ENCODE measurements at regions not wholly inside any gene's neighbourhood (a gene's known extent, or its start where the extent isn't known, plus 50 kb on each side); places are given as distances from the start of the nearest gene placed in this dataset.
A peak's percentile ranks its signal among the peaks of the same experiment; 100 is the strongest.

DNA sequence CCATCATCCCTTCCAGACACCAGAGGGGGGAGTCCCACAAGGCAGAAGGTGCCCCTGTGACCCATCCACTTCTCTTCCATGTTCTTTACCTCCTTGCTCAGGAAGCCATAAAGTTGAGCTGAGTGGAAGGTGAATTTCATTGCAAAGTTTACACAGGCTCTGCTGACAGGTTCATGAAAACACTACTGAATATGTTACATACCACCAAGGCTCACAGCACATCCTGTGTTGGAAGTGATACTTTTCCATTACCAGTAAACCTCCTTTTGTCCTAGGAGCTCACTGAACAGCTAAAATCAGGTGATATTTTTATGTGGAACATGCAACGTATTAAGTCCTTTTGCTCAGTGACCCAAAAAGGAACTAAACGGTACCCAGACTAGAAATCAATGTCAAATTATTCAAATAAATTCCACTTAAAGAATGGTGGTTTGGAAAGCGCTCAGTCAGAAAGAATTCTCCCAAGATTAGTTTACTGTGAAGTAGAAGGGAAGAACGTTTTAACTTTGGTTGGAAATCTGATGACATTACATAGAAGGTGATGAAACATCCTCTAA lies 196.2 kb upstream of the NUDT4 start:
- TF ChIP-seq POLR2A (IDR thresholded peaks at IDR 0.05) (no peak), POLR2AphosphoS5 (IDR thresholded peaks at IDR 0.05) (peak; percentile 5)
- Histone ChIP-seq H3K4me3 (no peak overlapping the region), H3K9me3 (no peaks in the 10 kb centered on the region), H3K4me1 (replicated peaks) (peaks cover 13% of the 10 kb centered on the region), H3K27ac (no peak overlapping the region), H3K27me3 (replicated peaks; ENCODE audit: insufficient read depth) (no peaks in the 10 kb centered on the region), H3K36me3 (no peaks in the 10 kb centered on the region)
- WGBS = 42% methylated on average over 4 of the region's 4 CpGs
- no peak for DNase-seq (ENCODE audit: low spot score)
- intact Hi-C loops (cut with DNase I) = no loop called here

DNA sequence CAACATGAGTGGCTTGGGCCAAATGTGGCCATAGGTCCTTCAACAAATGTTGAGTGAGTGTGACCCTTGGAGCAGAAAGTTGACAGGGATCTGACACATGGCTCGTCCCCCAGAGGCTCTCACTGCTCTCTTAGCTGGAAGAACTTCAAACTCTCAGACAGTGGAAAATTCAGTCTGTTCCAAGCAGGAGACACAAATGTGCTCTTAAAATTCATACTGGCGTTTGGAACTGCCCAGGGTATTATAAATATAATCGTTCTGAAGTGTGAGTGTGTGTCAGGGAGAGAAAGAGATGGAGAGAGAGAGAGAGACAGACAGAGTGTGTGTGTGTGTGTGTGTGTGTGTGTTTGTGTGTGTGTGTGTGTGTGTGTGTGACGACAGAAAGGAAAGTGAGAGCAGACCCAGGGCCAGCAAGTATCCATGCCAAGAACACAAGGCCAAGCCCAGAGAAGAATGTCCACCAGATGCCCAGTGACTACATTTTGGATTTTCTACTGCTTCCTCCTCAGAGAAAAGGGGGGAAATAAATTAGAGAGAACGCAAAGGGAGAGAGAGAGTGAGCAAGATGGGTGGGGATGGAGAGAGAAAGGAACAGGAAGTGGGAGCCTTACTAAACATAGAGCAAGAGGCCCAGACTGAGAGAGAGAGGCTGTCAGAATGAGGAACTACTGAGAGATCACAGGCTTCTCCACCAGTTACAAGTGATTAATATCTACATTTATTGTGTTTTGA lies 193.6 kb upstream of the NUDT4 start:
- 7% methylated on average over 5 of the region's 5 CpGs for WGBS
- no peak for TF ChIP-seq POLR2AphosphoS5 (IDR thresholded peaks at IDR 0.05)
- TF ChIP-seq, protein P1, sequence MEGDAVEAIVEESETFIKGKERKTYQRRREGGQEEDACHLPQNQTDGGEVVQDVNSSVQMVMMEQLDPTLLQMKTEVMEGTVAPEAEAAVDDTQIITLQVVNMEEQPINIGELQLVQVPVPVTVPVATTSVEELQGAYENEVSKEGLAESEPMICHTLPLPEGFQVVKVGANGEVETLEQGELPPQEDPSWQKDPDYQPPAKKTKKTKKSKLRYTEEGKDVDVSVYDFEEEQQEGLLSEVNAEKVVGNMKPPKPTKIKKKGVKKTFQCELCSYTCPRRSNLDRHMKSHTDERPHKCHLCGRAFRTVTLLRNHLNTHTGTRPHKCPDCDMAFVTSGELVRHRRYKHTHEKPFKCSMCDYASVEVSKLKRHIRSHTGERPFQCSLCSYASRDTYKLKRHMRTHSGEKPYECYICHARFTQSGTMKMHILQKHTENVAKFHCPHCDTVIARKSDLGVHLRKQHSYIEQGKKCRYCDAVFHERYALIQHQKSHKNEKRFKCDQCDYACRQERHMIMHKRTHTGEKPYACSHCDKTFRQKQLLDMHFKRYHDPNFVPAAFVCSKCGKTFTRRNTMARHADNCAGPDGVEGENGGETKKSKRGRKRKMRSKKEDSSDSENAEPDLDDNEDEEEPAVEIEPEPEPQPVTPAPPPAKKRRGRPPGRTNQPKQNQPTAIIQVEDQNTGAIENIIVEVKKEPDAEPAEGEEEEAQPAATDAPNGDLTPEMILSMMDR (IDR thresholded peaks at IDR 0.05) = no peak
- no peak for TF ChIP-seq POLR2A (IDR thresholded peaks at IDR 0.05)
- H3K27ac ChIP-seq = peak overlapping the region; percentile 63 to 64
- H3K9me3 ChIP-seq = no peaks in the 10 kb centered on the region
- intact Hi-C loops (cut with DNase I) = no loop called here
- H3K36me3 ChIP-seq = no peaks in the 10 kb centered on the region
- DNase-seq (ENCODE audit: low spot score) = no peak
- no peak overlapping the region for H3K4me3 ChIP-seq
- H3K27me3 ChIP-seq (replicated peaks; ENCODE audit: insufficient read depth) = no peaks in the 10 kb centered on the region
- H3K4me1 ChIP-seq (replicated peaks) = peaks cover 4% of the 10 kb centered on the region

DNA sequence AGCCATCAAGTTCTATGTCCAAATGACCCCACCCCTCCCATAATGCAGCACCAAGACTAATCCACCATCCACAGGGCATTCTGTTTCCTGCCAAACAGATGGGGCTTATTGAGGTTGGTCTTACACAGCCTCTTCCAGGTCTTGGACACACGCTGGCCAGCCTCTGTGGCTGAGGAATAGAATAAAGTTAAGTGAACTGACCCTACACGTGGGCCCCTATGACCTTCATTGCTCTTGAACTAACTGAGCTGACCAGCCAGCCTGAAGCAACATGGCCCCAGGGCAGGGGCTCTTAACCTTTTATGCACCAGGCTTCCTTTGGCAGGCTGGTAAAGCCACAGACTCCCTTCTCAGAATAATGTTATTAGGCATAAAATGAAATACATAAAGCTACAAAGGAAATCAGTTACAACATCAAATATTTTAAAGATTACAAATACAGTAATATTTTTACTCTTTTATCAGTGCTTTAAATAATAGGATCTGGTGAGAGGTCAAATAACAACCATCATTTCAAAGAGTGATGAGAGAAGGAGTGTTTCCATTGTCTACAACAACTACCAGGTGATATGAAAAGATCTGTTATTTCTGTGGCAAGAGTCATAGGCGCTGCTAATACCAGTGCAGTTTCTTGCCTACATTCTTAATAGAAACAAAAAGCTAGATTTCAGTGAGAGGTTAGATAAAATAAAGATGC lies 192.9 kb upstream of the NUDT4 start:
- WGBS = 62% methylated on average over 3 of the region's 3 CpGs
- TF ChIP-seq, protein P1 (IDR thresholded peaks at IDR 0.05) = no peak
- TF ChIP-seq POLR2A (IDR thresholded peaks at IDR 0.05) = no peak
- no peak for TF ChIP-seq POLR2AphosphoS5 (IDR thresholded peaks at IDR 0.05)
- Histone ChIP-seq H3K36me3 (no peaks in the 10 kb centered on the region), H3K27me3 (replicated peaks; ENCODE audit: insufficient read depth) (no peaks in the 10 kb centered on the region), H3K9me3 (no peaks in the 10 kb centered on the region), H3K4me3 (no peak overlapping the region), H3K27ac (peak overlapping the region; percentile 63 to 64), H3K4me1 (replicated peaks) (peaks cover 4% of the 10 kb centered on the region)
- DNase-seq (ENCODE audit: low spot score) = no peak
- intact Hi-C loops (cut with DNase I) = no loop called here

DNA sequence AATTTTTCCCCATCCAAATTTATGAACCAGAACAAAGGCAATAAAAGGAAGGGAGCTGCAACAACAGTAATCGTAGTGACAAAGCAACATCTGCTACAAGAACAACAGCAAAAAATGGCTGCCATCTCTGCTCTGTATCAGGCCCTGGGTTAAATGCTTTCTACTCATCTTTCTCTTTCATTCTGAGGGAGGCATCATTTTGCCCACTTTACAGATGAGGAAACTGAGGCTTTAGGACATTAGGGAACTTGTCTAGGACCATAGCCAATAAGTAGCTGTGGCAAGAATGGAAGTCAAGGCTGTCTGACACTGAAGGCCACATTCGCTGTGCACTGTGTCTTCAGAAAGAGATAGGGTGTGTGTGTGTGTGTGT lies 192.4 kb upstream of the NUDT4 start:
- intact Hi-C loops (cut with DNase I) = no loop called here
- H3K9me3 ChIP-seq = no peaks in the 10 kb centered on the region
- H3K4me1 ChIP-seq (replicated peaks) = peaks cover 4% of the 10 kb centered on the region
- no peak overlapping the region for H3K27ac ChIP-seq
- no peak overlapping the region for H3K4me3 ChIP-seq
- H3K27me3 ChIP-seq (replicated peaks; ENCODE audit: insufficient read depth) = no peaks in the 10 kb centered on the region
- TF ChIP-seq POLR2AphosphoS5 (IDR thresholded peaks at IDR 0.05) (no peak), POLR2A (IDR thresholded peaks at IDR 0.05) (no peak)
- TF ChIP-seq, protein P1 (IDR thresholded peaks at IDR 0.05) = no peak
- DNase-seq (ENCODE audit: low spot score) = no peak
- H3K36me3 ChIP-seq = no peaks in the 10 kb centered on the region
- 87% methylated on average over 2 of the region's 2 CpGs for WGBS

DNA sequence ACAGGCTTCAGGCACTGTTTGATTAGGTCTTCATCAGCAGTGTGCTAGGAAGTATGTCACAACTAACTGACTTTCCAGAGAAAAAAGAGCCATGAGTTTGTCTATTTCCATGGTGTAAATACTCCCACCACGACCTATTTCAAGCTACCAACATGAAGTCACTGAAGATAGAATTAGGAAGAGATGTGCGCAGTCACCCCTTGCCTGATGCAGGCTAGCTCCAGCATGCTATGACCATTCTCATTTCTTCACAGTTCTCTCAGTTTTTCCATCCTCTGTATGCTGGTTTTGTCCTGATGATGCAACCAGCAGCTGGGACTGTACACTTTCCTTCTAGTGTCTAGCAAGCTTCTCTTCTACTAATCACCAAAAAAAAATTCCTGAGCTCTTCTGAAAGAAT lies 191.6 kb upstream of the NUDT4 start:
- Histone ChIP-seq H3K4me3 (no peak overlapping the region), H3K4me1 (replicated peaks) (peaks cover 4% of the 10 kb centered on the region), H3K36me3 (no peaks in the 10 kb centered on the region), H3K27ac (no peak overlapping the region), H3K27me3 (replicated peaks; ENCODE audit: insufficient read depth) (no peaks in the 10 kb centered on the region), H3K9me3 (no peaks in the 10 kb centered on the region)
- intact Hi-C loops (cut with DNase I) = no loop called here
- no peak for DNase-seq (ENCODE audit: low spot score)
- TF ChIP-seq, protein P1 (IDR thresholded peaks at IDR 0.05) = no peak
- no peak for TF ChIP-seq POLR2AphosphoS5 (IDR thresholded peaks at IDR 0.05)
- TF ChIP-seq POLR2A (IDR thresholded peaks at IDR 0.05) = no peak
- 95% methylated on average over 2 of the region's 2 CpGs for WGBS
